Natural killer cell (primary cell): ENCODE measurements at regions not wholly inside any gene's neighbourhood (a gene's known extent, or its start where the extent isn't known, plus 50 kb on each side); places are given as distances from the start of the nearest gene placed in this dataset.

Experiments used
- ATAC-seq, 3 donors: fragments of 150-1000 bp in 2 of 3; fragments of 200-7000 bp in 1 of 3; cut with Tn5 transposase; 1 replicate in 1 of 3; 2 replicates in 2 of 3; pipeline ENCODE4 v1.10.0; 2021; ENCODE audit warnings: mild to moderate bottlenecking in 2 of 3, moderate library complexity in 2 of 3
- DNase-seq, 2 donors: peaks; one replicate each; pipeline versions ENCODE4 v3.0.0 to v3.0.0-alpha.2; 2013 to 2021; ENCODE audit warnings: mixed read lengths in 1 of 2
- H3K27ac ChIP-seq: one replicate; pipeline ENCODE4 v1.5.1; 2013; ENCODE audit warnings: mild to moderate bottlenecking, low read length
- H3K27me3 ChIP-seq: one replicate; pipeline ENCODE4 v1.6.1; 2013; ENCODE audit warnings: low read length; ENCODE audit not compliant: control insufficient read depth, insufficient read depth
- H3K36me3 ChIP-seq: one replicate; pipeline ENCODE4 v1.6.1; 2013; ENCODE audit warnings: low read length; ENCODE audit not compliant: control insufficient read depth, insufficient read depth
- H3K4me1 ChIP-seq: one replicate; pipeline ENCODE4 v1.6.1; 2013; ENCODE audit warnings: low read length; ENCODE audit not compliant: control insufficient read depth, insufficient read depth
- H3K4me3 ChIP-seq: one replicate; pipeline ENCODE4 v1.5.1; 2013; ENCODE audit warnings: low read length
- H3K9me3 ChIP-seq: one replicate; pipeline ENCODE4 v1.6.1; 2013; ENCODE audit warnings: low read length; ENCODE audit not compliant: control insufficient read depth, insufficient read depth
- H3K27ac Mint-ChIP-seq, 2 donors: one replicate each; pipeline ENCODE4 v1.8.0; 2022; ENCODE audit warnings: mild to moderate bottlenecking in 2 of 2, mixed read lengths in 2 of 2, moderate library complexity in 1 of 2
- H3K27me3 Mint-ChIP-seq, 2 donors: one replicate each; pipeline ENCODE4 v1.8.0; 2022; ENCODE audit warnings: low read depth in 2 of 2, mixed read lengths in 2 of 2
- H3K36me3 Mint-ChIP-seq: one replicate; pipeline ENCODE4 v1.8.0; 2022; ENCODE audit warnings: mixed read lengths
- H3K4me1 Mint-ChIP-seq, 2 donors: one replicate each; pipeline ENCODE4 v1.8.0; 2022; ENCODE audit warnings: mixed read lengths in 2 of 2
- H3K4me3 Mint-ChIP-seq: one replicate; pipeline ENCODE4 v1.8.0; 2022; ENCODE audit warnings: mild to moderate bottlenecking, moderate library complexity, mixed read lengths
- H3K9me3 Mint-ChIP-seq, 2 donors: one replicate each; pipeline ENCODE4 v1.8.0; 2022; ENCODE audit warnings: mixed read lengths in 2 of 2
- CTCF ChIP-seq: fragments of 200-600 bp; IDR thresholded peaks from one replicate; pipeline ENCODE4 v1.8.0; 2022; ENCODE audit warnings: antibody characterized with exemption
- WGBS: methylation state at CpG from one replicate; pipeline ENCODE4 v1.1.7; 2013; ENCODE audit warnings: missing lambda C conversion rate; ENCODE audit not compliant: insufficient coverage; 5-methylcytosine and 5-hydroxymethylcytosine counted together
- intact Hi-C: fragments of 100-400 bp; cut with micrococcal nuclease; formaldehyde crosslinking; loops from one replicate; pipeline ENCODE4 v1.14.2; 2022

GRCh38 chr15:95662638-95663037 lies 667.9 kb upstream of the NR2F2 start:
- H3K4me3 Mint-ChIP-seq, result no peak overlapping the region
- no peaks in the 10 kb centered on the region for H3K4me1 Mint-ChIP-seq
- ATAC-seq, result no peak
- Histone ChIP-seq H3K27me3 (no peaks in the 10 kb centered on the region), H3K9me3 (no peaks in the 10 kb centered on the region), H3K27ac (no peak overlapping the region), H3K4me3 (no peak overlapping the region), H3K36me3 (no peaks in the 10 kb centered on the region), H3K4me1 (no peaks in the 10 kb centered on the region)
- 61% methylated on average over 1 of the region's 1 CpG for whole genome bisulfite sequencing
- no peaks in the 10 kb centered on the region for H3K36me3 Mint-ChIP-seq
- H3K27ac Mint-ChIP-seq, result no peak overlapping the region
- no peak for DNase-seq
- peaks cover 28 to 64% of the 10 kb centered on the region in 2 donors for H3K27me3 Mint-ChIP-seq
- intact Hi-C loops, result no loop called here
- no peaks in the 10 kb centered on the region for H3K9me3 Mint-ChIP-seq
- TF ChIP-seq CTCF, result no peak

GRCh38 chr15:95663156-95664100 lies 667.1 kb upstream of the NR2F2 start:
- ATAC-seq, result no peak
- H3K27ac ChIP-seq, result no peak overlapping the region

GRCh38 chr15:95664450-95664849 lies 666.0 kb upstream of the NR2F2 start:
- DNase-seq (no peak), ATAC-seq (no peak)
- no peak overlapping the region for H3K4me3 Mint-ChIP-seq
- Histone ChIP-seq H3K36me3 (no peaks in the 10 kb centered on the region), H3K27me3 (no peaks in the 10 kb centered on the region), H3K9me3 (no peaks in the 10 kb centered on the region), H3K4me1 (peaks cover 4% of the 10 kb centered on the region), H3K27ac (no peak overlapping the region), H3K4me3 (no peak overlapping the region)
- no peaks in the 10 kb centered on the region for H3K9me3 Mint-ChIP-seq
- no peak for TF ChIP-seq CTCF
- no peak overlapping the region for H3K27ac Mint-ChIP-seq
- 94% methylated on average over 3 of the region's 3 CpGs for WGBS
- peaks cover 35 to 62% of the 10 kb centered on the region in 2 donors for H3K27me3 Mint-ChIP-seq
- H3K4me1 Mint-ChIP-seq, result peaks cover 10 to 12% of the 10 kb centered on the region in 2 donors
- no peaks in the 10 kb centered on the region for H3K36me3 Mint-ChIP-seq
- intact Hi-C loops, result no loop called here

More at GRCh38 chr15:95663156-95664100, 667.1 kb upstream of the NR2F2 start:
- peaks cover 35 to 66% of the 10 kb centered on the region in 2 donors for H3K27me3 Mint-ChIP-seq
- intact Hi-C loops, result no loop called here
- no peaks in the 10 kb centered on the region for H3K36me3 Mint-ChIP-seq
- no peaks in the 10 kb centered on the region for H3K9me3 ChIP-seq
- H3K27me3 ChIP-seq, result no peaks in the 10 kb centered on the region
- DNase-seq, result no peak
- peaks cover 4 to 5% of the 10 kb centered on the region in 2 donors for H3K4me1 Mint-ChIP-seq
- H3K9me3 Mint-ChIP-seq, result no peaks in the 10 kb centered on the region
- no peak overlapping the region for H3K4me3 Mint-ChIP-seq
- TF ChIP-seq CTCF, result no peak
- 90% methylated on average over 6 of the region's 6 CpGs for WGBS
- no peaks in the 10 kb centered on the region for H3K4me1 ChIP-seq
- no peak overlapping the region for H3K27ac Mint-ChIP-seq
- no peak overlapping the region for H3K4me3 ChIP-seq
- no peaks in the 10 kb centered on the region for H3K36me3 ChIP-seq
